ENCODE measurements at regions not wholly inside any gene's neighbourhood (a gene's known extent, or its start where the extent isn't known, plus 50 kb on each side); places are given as distances from the start of the nearest gene placed in this dataset.

- no peak for DNase-seq (ENCODE audit: low read depth)
Observed at GRCh38 chr3:159536876-159537275, 451.8 kb upstream of the IL12A start.

- DNase-seq (ENCODE audit: low read depth) = no peak
Observed at GRCh38 chr3:159538507-159538906, 450.1 kb upstream of the IL12A start.

DNA sequence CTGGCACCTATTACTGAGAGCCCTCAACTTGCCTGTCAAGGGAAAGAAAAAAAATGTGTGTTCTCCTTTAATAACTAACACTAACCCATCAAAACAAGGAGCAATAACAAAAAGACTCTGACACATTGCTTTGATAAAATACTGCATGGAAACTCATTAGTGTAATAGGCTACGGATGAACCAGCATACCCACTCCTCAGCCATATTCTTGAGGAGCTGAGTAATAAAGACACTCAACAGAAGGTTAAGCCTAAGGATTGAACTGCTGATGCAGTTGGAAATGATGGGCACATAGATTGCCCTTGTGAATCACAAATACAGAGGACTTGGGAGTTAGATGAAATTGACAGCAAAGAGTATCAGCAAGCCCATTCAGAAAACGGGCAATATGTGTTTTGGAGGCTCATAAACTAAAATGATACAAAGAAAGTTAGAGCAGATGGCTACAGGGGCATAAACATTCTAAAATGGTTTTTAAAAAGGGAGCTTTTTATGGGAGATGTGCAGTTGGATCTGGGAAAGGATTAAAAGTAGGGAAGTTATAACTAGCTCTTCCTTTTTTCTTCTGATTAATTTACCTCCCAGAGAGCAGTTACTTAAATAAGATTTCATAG lies 447.6 kb upstream of the IL12A start:
- no peak for DNase-seq (ENCODE audit: low read depth)

GRCh38 chr3:159548675-159549335 lies 439.8 kb upstream of the IL12A start:
- DNase-seq (ENCODE audit: low read depth) = peak; percentile 16

DNA sequence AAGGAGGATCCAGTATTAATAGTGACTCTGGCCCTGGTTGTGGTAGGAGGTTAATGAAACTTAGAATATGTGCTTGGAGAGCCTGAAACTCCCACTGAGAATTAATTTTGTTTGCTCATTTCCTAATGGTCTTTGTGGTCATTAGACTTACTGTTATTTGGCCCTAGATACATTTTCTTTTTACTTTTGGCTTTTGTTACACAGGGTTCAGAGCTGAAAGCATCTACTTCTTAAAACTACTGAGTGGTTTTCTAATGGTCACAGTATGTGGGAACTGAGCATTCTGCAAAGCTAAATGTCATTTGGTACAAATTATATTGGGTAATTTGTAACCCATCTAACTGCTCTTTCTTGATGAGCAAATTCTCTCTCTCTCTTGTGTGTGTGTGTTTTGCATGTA lies 433.4 kb upstream of the IL12A start:
- DNase-seq (ENCODE audit: low read depth) = no peak

- no peak for DNase-seq (ENCODE audit: low read depth)
Observed at GRCh38 chr3:159559771-159560170, 428.9 kb upstream of the IL12A start.

GRCh38 chr3:159560214-159560979 lies 428.2 kb upstream of the IL12A start:
- no peak for DNase-seq (ENCODE audit: low read depth)

DNA sequence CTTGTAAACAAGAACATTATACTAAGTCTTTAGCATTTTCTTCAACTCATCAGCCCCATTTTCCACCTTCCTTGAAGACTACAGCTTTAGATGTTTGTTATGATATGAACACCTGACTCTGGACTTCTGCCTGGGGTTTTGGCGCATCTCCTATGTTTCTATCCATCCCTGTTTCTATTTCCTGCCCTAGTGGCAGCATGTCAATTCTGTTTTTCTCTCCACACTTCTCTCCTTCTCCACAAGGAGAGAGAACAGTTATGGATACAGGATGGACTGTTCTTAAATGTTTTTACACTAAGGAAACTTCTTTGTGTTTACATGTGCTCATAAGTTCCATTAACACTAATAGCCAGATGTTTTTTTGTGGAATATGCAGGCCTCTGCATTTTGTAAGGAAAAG lies 423.3 kb upstream of the IL12A start:
- DNase-seq (ENCODE audit: low read depth) = no peak

- DNase-seq (ENCODE audit: low read depth) = peak; percentile 9
Observed at GRCh38 chr3:159583662-159584061, 405.0 kb upstream of the IL12A start.

DNA sequence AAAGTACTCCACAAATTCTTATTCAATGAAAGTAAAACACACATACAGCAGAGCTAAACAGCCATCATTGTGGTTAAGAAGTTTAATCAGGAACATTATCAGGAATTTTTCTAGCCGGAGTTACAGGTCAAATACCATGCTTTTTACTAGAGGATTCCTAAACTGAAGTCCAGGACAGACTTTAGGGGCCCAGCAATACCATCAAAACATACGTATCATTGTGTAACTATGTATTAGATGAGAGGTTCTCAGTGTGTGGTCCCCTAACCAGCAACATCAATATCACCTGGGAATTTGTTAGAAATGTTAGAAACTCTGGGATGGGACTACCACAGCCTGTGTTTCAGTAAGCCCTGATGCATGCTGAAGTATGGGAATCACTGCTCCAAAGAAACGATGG lies 404.2 kb upstream of the IL12A start:
- DNase-seq (ENCODE audit: low read depth) = no peak

DNA sequence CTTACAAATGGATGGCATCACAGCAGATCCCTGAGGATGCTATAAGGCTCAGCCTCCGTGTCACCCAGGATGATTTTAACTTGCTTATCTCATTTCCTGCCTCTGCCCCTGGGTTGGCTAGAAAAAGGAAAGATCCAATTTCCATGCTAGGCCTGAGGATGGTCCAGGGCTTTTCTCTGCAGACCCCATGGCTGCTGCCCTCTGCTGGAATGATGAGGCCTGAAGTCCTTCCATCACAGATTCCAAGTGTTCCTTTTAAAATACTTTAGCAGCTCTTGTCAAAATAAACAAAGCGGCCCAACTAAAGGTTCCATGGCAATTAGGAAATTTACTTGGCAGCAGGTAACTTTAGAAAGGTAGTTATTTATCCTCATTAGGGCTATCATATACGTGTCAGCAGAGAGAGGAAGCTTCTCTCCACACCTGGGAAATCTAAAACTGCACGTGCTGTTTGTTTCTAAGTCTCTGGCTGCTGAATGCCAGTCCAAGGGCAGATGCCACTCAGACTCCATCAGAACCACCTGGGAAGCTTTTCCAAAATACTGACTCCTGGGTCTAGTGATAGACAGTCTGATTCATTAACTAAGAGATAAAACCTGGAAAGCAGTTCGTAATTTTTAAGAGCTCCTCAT lies 401.9 kb upstream of the IL12A start:
- peak; percentile 12 for DNase-seq (ENCODE audit: low read depth)

- no peak for DNase-seq (ENCODE audit: low read depth)
Observed at GRCh38 chr3:159593927-159594605, 394.6 kb upstream of the IL12A start.

DNA sequence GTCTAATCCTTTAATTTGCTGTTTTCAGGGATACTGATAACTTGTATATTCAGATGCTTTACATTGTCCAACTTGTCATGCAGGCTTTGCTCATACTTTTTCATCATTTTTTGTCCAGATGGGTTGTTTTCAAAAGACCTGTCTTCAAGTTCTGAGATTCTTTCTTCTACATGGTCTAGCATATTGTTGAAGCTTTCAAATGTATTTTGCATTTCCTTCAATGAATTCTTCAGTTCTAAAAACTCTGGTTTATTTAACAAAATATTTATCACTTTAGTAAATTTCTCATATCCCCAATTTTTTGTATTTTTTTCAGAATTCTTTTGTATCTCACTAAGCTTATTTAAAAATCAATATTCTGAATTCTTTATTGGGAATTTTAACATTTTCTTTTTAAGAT lies 388.3 kb upstream of the IL12A start:
- DNase-seq (ENCODE audit: low read depth) = no peak

GRCh38 chr3:159604151-159604581 lies 384.5 kb upstream of the IL12A start:
- peak; percentile 33 for DNase-seq (ENCODE audit: low read depth)

DNA sequence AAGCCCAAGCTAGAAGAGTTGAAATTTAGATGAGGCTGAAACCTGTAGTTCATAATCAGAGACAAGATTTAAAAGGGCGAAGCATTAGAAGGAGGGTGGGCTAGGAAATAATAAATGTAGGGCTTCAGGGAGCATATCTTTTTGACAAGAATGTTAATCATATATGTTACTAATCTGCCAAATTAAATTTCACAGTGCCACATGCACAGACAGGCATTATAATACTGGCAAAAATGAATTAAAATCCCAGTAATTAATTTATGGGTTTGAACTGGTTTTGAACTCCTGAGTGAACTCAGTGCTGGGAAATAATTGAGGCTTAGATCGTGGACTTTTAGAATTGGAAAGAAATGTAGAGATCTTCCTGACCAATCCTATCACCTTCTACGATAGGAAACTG lies 383.5 kb upstream of the IL12A start:
- DNase-seq (ENCODE audit: low read depth) = no peak

- DNase-seq (ENCODE audit: low read depth) = no peak
Observed at GRCh38 chr3:159605776-159606175, 382.9 kb upstream of the IL12A start.

DNA sequence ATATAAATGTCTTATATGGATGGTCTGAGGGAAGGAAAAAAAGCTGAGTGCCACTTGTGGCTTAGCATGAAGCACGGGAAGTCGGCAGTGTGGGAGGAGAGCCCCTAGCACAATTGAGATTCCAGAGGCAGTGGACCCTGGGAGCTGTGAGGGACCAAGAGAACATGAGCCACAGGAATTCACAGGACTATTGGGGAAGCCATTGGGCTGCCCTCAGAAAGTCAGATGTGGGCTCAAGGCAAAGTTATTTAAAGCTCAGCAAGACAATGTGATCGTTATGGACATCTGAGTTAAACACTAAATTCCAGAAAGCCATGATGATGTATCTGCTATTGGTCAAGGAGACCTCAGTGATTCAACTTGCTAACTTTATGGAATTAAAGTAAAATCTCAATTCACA lies 380.8 kb upstream of the IL12A start:
- DNase-seq (ENCODE audit: low read depth) = no peak

- DNase-seq (ENCODE audit: low read depth) = no peak
Observed at GRCh38 chr3:159608311-159608710, 380.3 kb upstream of the IL12A start.

DNA sequence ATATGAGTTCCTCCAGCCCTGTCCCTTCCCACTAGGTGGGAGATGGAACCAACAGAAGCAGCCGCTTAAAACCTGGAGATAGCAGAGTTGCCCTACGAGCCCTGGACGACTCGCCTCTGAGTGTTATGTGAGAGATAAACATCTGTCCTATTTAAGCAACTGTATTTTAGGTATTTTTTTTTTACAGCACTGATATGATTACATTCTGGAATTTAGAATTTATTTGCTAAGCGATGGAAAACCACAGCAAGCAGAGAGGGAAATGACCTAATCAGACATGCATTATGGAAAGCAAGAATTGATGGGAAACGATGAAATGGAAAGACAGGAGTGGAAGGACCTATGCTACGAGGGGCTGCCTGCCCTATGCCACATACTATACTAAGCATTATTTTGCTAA lies 379.0 kb upstream of the IL12A start:
- DNase-seq (ENCODE audit: low read depth) = no peak

DNA sequence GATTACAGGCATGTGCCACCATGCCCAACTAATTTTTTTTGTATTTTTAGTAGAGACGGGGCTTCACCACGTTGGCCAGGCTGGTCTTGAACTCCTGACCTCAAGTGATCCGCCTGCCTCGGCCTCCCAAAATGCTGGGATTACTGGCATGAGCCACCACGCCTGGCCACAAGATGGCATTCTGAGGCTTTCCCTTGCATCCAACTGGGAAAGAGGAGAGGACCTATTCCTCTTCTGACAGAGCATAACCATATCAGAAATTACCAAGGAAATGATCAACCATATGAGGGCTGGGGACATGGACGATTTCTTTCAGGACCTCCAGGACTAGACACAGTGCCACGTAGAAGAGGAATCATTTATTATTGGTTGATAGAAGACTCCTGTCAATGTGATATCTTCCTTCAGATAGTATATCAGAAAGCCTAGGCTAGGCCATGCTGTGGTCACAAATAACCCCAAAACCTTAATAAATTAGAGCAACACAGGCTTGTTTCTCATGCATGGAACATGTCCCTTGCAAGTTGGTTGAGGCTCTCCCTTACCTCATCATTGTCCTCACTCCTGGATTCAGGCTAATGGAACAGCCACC lies 372.3 kb upstream of the IL12A start:
- peak; percentile 48 for DNase-seq (ENCODE audit: low read depth)

- peak; percentile 17 for DNase-seq (ENCODE audit: low read depth)
Observed at GRCh38 chr3:159619341-159619885, 369.2 kb upstream of the IL12A start.

DNA sequence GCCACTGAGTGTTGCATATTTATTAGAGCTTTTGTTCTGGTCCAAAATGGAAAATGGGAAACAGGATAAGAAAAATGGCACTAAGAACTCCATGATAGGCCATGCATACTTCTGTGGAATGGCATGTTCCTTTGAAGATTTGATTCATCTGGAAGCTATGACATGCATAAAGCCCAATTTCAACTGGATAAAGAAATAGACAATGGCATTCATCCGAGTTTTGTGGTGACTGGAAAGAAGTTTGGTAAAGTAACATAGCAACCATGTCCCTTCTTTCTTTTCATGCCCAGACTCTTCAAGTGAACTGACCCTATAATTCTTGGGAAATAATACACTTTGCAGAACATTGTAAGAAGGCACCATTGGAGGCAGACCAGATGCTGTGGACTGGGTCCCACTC lies 368.4 kb upstream of the IL12A start:
- DNase-seq (ENCODE audit: low read depth) = peak; percentile 23
